ENCODE measurements at regions not wholly inside any gene's neighbourhood (a gene's known extent, or its start where the extent isn't known, plus 50 kb on each side); places are given as distances from the start of the nearest gene placed in this dataset.

DNA sequence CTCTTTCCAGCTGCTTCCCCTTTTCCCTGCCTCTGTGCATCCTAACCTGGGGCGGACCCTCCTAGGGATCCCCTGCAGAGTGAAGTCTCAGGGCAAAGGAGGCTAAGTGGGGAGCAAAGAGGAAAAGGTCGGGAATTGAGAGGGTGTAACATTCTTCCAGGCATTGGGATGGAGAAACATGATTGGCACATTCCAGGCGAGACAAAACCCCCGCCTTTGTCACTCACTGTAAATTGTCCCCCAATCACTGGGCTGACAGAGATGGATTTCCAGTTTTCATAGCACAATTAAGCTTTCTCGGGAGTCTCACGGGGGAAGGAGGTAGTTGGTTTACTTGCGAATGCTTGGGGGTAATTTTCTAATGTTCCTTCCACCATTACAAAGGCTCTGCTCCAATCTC is 74.9 kb downstream of the MIAT start:
- no peak for DNase-seq

DNA sequence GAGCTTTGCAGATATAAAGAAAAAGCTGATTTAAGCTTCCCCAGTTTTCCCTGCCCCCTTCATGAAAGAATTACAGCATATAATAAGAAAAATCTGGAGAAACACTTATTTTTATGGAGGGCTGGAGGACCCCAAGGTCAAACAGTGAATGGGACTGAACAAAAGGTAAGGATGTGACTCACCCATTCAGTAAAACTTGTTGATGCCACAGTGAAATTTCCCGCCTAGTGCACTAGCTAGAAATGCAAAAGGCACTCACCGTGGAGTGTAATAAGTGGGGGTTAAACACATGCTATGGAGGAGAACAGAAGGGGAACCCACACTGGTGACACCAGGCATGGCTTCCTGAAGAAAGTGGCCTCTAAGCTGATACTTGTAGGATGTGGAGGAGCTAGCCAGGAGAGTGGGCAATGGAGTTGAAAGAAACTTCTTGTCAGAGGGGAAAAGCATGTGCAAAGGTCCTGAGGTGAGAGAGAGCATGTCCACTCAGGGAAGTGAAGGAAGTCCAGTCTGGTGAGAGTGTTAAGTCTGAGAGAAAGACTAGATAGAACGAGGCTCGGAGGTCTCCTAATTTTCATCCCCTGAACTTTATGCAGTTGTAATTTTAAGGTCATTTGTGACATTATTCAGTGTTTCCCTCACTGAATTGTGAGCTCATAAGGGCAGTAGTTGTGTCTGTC is 77.1 kb downstream of the MIAT start:
- DNase-seq, result no peak

DNA sequence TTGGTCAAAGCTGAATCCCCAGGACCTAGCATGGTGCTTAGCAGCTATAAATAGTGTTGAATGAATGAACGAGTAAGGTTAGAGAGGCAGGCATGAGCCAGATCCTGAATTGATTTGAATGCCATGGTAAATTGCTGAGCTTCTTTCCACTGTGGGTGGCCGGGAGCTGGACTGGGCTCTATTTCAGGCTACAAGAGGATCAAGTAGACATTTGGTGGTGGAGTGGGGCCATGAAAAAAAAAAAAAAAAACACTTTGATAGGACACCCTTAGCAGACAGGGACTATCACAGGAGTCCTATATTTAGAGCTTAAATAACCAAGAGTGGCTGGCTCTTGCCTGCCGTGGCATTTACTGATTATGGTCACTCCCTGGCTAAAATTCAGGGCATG is 77.6 kb downstream of the MIAT start:
- no peak for DNase-seq

DNA sequence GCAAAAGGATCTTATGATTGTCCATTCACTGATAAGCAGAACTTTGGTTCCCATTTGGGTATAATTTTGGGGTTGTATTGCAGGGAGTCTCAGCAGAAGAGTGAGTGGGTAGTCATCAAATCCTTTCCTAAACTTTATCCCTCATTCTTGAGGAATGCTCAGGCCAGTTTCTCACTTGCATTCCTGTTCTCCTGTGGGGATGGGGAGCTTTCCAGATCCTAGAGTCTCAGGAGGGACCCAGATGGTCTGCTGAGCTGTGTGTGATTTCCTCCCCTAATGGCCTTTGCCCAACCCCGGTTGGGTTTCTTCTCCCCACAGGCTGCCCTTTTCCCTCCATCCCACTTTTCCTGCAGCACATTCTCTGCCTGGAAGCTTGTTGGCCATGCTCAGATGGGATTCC is 79.9 kb downstream of the MIAT start:
- no peak for DNase-seq

- DNase-seq, result peak; percentile 58
These were observed 82.9 kb downstream of the MIAT start for GRCh38 chr22:26740253-26740652.

DNA sequence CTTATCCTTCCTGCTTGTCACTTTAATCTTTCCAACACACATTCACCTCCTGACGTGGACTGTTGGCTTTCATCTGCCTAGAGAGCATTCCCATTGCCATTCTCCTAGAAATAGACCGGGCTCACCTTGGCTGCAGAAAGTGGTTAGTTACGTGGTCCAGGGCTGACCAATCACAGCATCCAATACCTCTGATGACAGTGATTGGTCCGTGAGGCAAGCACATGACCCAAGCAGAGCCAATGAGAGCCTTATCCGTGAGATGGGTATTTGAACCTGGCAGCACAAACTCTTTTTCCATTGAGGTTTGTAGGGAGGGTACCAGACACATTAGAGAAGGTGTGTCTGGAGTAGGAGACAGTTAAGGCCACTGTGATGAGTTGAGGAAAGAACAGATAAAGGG is 85.8 kb downstream of the MIAT start:
- DNase-seq, result no peak

DNA sequence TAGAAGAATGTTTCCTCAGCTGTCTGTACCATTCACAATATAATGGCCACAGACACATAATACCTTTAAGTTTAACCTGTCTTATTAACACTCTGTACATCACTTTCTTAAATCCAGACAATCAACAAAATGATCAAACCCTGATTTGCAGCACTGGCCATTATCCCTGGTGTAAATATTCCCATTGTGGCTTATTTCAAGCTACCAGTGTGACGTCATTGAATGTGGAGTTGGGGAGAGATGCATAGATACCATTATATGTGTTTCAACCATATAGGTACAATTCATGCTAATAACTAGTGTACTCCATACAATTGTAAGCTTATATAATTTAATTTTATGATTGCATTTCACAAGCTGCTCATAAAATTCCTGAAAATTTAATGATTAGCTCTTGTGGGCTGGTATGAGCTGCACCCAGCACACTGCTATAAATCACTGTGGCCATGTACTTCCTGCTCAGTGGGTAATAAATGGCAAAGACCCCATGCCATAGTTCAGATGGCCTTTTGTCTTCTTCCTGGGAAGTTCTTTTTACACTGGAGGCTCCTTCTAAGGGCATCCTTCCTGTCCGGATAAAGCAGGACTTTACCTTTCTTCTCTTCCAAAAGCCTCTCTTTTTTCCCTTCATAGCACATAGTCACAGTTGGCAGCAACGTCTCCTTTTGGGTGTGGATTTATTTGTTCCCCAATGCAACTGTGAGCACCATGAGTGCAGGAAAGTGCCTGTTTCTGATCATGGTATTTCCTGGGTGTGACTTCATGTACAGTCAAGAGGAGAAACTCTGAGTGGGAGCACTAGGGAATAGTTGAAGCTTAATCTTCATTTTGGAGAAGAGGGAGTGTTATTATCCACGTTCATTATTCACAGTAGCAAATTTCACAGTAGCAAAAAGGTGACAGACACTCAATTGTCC is 87.8 kb downstream of the MIAT start:
- no peak for DNase-seq

GRCh38 chr22:26746311-26746710 is 88.9 kb downstream of the MIAT start:
- DNase-seq, result no peak

GRCh38 chr22:26748845-26749244 is 91.5 kb downstream of the MIAT start:
- DNase-seq, result no peak

DNA sequence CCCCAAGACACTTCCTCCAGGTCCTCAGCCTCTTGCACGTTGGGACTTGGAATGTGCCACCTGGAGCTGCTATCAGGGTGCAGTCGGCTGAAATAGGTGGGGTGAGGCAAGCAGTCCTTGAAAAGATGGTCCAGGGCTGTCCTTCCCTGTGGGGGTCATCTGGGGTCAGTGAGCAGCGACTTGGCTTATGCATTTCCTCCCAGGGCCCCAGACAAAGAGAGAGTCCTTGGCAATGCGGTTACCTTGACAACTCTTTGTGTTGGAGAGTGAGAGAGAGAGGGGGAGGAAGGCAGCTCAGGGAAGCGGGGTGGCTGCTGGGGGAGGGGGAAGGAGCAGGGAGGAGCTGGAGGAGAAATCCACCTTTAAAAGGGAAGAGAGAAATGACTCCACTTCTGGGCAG is 93.8 kb downstream of the MIAT start:
- no peak for DNase-seq

GRCh38 chr22:26753125-26753862 is 95.9 kb downstream of the MIAT start:
- no peak for DNase-seq

GRCh38 chr22:26756675-26757293 is 99.4 kb downstream of the MIAT start:
- DNase-seq, result peak; percentile 12

DNA sequence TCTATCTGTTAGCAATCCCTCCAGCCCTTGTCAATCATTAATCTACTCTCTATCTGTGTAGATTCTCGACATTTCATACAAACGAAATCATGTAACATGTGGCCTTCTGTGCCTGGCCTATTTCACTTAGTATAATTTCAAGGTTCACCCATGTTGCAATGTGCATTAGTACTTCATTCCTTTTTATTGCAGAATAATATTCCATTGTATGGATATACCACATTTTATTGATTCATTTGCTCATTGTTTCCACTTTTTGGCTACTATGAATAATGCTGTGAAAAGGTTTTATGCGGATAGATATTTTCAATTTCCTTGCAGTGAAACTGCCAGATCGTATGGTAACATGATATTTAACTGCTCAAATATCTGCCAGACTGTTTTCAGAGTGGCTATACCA is 100.1 kb downstream of the MIAT start:
- no peak for DNase-seq

GRCh38 chr22:26762503-26763472 is 105.4 kb downstream of the MIAT start:
- DNase-seq, result no peak

GRCh38 chr22:26763633-26764361 is 106.4 kb downstream of the MIAT start:
- no peak for DNase-seq

GRCh38 chr22:26766510-26767350 is 109.3 kb downstream of the MIAT start:
- no peak for DNase-seq

DNA sequence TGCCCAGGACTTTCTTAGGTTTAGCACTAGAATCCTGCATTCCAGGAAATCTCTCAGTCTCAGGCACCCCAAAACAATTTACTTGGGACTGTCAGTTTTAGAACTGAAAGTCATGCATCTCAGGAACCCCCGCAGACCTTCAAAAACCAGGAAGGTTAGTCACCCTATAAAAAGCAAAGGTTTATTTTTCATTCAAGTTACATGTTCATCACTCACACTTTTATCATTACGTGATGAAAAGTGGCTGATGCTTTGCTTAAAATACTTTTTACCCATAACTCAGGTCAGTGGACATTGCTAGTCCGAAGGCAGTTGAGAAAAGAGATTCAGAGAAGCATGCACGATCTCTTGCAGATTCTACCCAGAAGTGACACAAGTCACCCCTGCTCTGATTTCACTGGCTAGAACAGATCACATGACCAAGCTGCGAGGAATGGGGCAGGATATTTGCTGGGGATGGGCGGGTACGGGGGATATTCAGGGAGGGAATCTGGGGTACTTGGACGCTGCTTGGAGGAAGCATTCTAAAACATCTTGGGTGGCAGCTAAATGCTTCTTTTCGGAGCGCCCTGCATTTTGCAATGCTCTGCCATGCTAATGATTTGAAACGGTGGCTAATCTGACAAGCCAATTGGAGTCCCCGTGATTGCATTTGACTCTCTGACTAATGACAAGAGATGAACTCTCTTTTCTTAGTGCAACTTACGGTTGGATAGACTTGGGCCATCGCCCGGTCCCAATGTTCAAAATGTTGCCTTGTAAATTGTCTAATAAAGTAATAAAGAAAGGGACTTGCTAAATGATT is 110.2 kb downstream of the MIAT start:
- no peak for DNase-seq

GRCh38 chr22:26768156-26768515 is 110.7 kb downstream of the MIAT start:
- DNase-seq, result no peak

DNA sequence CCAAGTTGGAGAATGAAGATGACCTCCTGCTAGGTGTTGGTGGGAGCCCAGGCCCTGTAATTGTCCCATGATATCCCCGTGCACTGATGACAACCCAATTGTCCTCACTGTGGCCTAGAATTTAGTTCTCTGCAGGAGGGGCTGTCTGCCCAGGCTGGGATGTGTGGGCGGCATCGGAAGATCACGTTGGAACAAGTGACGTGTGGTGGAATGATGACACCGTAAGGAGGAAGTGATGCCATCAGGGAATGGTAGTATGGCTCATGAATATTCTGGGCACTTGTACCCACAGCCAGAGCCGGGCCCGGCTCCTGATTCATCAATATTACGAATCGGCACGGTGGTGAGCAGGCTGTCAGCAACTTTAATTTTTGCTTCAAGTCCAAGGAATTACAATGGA is 111.6 kb downstream of the MIAT start:
- no peak for DNase-seq

GRCh38 chr22:26769663-26770062 is 112.3 kb downstream of the MIAT start:
- DNase-seq, result no peak
